ENCODE measurements at regions not wholly inside any gene's neighbourhood (a gene's known extent, or its start where the extent isn't known, plus 50 kb on each side); places are given as distances from the start of the nearest gene placed in this dataset.
"Not testable (repeated sequence)": the region's sequence is repeated elsewhere in the genome, so short reads cannot be mapped to it uniquely, and the experiment has no call there.

- Histone ChIP-seq H3K27ac (no peak overlapping the region), H3K9me3 (no peaks in the 10 kb centered on the region), H3K4me3 (no peak overlapping the region), H3K4me1 (no peaks in the 10 kb centered on the region), H3K36me3 (no peaks in the 10 kb centered on the region), H3K27me3 (no peaks in the 10 kb centered on the region)
- no peak for ATAC-seq
- no peak for FAIRE-seq
- no peak for DNase-seq
- 40 to 48% methylated on average over 1 of the region's 1 CpG for WGBS, 2 donors
- TF ChIP-seq CTCF (IDR thresholded peaks at IDR 0.05) = no peak
- intact Hi-C loops (cut with DNase I) = no loop called here
These were observed 273.3 kb upstream of the ERBB4 start for GRCh38 chr2:212811921-212812320.

- Histone ChIP-seq H3K27me3 (no peaks in the 10 kb centered on the region), H3K4me3 (no peak overlapping the region), H3K9me3 (no peaks in the 10 kb centered on the region), H3K4me1 (no peaks in the 10 kb centered on the region), H3K27ac (no peak overlapping the region), H3K36me3 (no peaks in the 10 kb centered on the region)
- FAIRE-seq = no peak
- 56 to 65% methylated on average over 3 of the region's 3 CpGs for WGBS, 2 donors
- no peak for ATAC-seq
- no peak for TF ChIP-seq CTCF (IDR thresholded peaks at IDR 0.05)
- intact Hi-C loops (cut with DNase I) = no loop called here
- DNase-seq = no peak
These were observed 272.6 kb upstream of the ERBB4 start for GRCh38 chr2:212811036-212811805.

GRCh38 chr2:212797484-212798205, 259.0 kb upstream of the ERBB4 start:
- Histone ChIP-seq H3K4me1 (no peaks in the 10 kb centered on the region), H3K27ac (no peak overlapping the region), H3K9me3 (no peaks in the 10 kb centered on the region), H3K36me3 (no peaks in the 10 kb centered on the region), H3K27me3 (no peaks in the 10 kb centered on the region), H3K4me3 (no peak overlapping the region)
- DNase-seq (no peak), FAIRE-seq (no peak), ATAC-seq (no peak)
- TF ChIP-seq CTCF (IDR thresholded peaks at IDR 0.05) = no peak
- 78 to 80% methylated on average over 5 of the region's 5 CpGs for WGBS, 2 donors
- intact Hi-C loops (cut with DNase I) = no loop called here

- intact Hi-C loops (cut with DNase I) = no loop called here
- ATAC-seq (no peak), DNase-seq (no peak), FAIRE-seq (no peak)
- Histone ChIP-seq H3K36me3 (no peaks in the 10 kb centered on the region), H3K4me3 (no peak overlapping the region), H3K27ac (no peak overlapping the region), H3K9me3 (no peaks in the 10 kb centered on the region), H3K4me1 (no peaks in the 10 kb centered on the region), H3K27me3 (no peaks in the 10 kb centered on the region)
- no peak for TF ChIP-seq CTCF (IDR thresholded peaks at IDR 0.05)
These were observed 255.9 kb upstream of the ERBB4 start for GRCh38 chr2:212794471-212794870.

- 74 to 87% methylated on average over 6 of the region's 6 CpGs for WGBS, 2 donors
- no peak for TF ChIP-seq CTCF (IDR thresholded peaks at IDR 0.05)
- FAIRE-seq = no peak
- DNase-seq = no peak
- Histone ChIP-seq H3K4me1 (no peaks in the 10 kb centered on the region), H3K27me3 (no peaks in the 10 kb centered on the region), H3K27ac (no peak overlapping the region), H3K4me3 (no peak overlapping the region), H3K36me3 (no peaks in the 10 kb centered on the region), H3K9me3 (no peaks in the 10 kb centered on the region)
- intact Hi-C loops (cut with DNase I) = no loop called here
- ATAC-seq = no peak
These were observed 253.0 kb upstream of the ERBB4 start for GRCh38 chr2:212791569-212791968.

GRCh38 chr2:212786088-212786487, 247.5 kb upstream of the ERBB4 start:
- ATAC-seq; H3K4me1 ChIP-seq; H3K27me3 ChIP-seq; H3K4me3 ChIP-seq; DNase-seq; H3K36me3 ChIP-seq; H3K27ac ChIP-seq; FAIRE-seq; intact Hi-C loops (cut with DNase I); H3K9me3 ChIP-seq: not testable (repeated sequence)
- WGBS, 2 donors = 72 to 81% methylated on average over 5 of the region's 5 CpGs
